ENCODE measurements at regions not wholly inside any gene's neighbourhood (a gene's known extent, or its start where the extent isn't known, plus 50 kb on each side); places are given as distances from the start of the nearest gene placed in this dataset.

- DNase-seq (ENCODE audit: low read depth): no peak
Measured at GRCh38 chr18:78327643-78328042, 652.0 kb upstream of the SALL3 start.

- no peak for DNase-seq (ENCODE audit: low read depth)
Measured at GRCh38 chr18:78330766-78331165, 648.9 kb upstream of the SALL3 start.

- no peak for DNase-seq (ENCODE audit: low read depth)
Measured at GRCh38 chr18:78352910-78353309, 626.7 kb upstream of the SALL3 start.

- no peak for DNase-seq (ENCODE audit: low read depth)
Measured at GRCh38 chr18:78362198-78362597, 617.4 kb upstream of the SALL3 start.

- DNase-seq (ENCODE audit: low read depth): no peak
Measured at GRCh38 chr18:78363556-78364387, 615.8 kb upstream of the SALL3 start.

GRCh38 chr18:78364388-78364960 is 615.1 kb upstream of the SALL3 start:
- no peak for DNase-seq (ENCODE audit: low read depth)

- DNase-seq (ENCODE audit: low read depth): no peak
Measured at GRCh38 chr18:78367996-78368395, 611.6 kb upstream of the SALL3 start.

- no peak for DNase-seq (ENCODE audit: low read depth)
Measured at GRCh38 chr18:78368726-78369125, 610.9 kb upstream of the SALL3 start.

- DNase-seq (ENCODE audit: low read depth): no peak
Measured at GRCh38 chr18:78376046-78376445, 603.6 kb upstream of the SALL3 start.

GRCh38 chr18:78378403-78378802 is 601.2 kb upstream of the SALL3 start:
- DNase-seq (ENCODE audit: low read depth): no peak

- DNase-seq (ENCODE audit: low read depth): no peak
Measured at GRCh38 chr18:78378983-78379382, 600.6 kb upstream of the SALL3 start.

GRCh38 chr18:78390348-78390951 is 589.2 kb upstream of the SALL3 start:
- DNase-seq (ENCODE audit: low read depth): no peak

- DNase-seq (ENCODE audit: low read depth): no peak
Measured at GRCh38 chr18:78390952-78391348, 588.7 kb upstream of the SALL3 start.

- DNase-seq (ENCODE audit: low read depth): no peak
Measured at GRCh38 chr18:78393086-78393862, 586.3 kb upstream of the SALL3 start.

- no peak for DNase-seq (ENCODE audit: low read depth)
Measured at GRCh38 chr18:78396077-78396476, 583.5 kb upstream of the SALL3 start.

- no peak for DNase-seq (ENCODE audit: low read depth)
Measured at GRCh38 chr18:78396756-78397155, 582.9 kb upstream of the SALL3 start.

GRCh38 chr18:78399992-78400503 is 579.6 kb upstream of the SALL3 start:
- no peak for DNase-seq (ENCODE audit: low read depth)

GRCh38 chr18:78402440-78402839 is 577.2 kb upstream of the SALL3 start:
- no peak for DNase-seq (ENCODE audit: low read depth)

GRCh38 chr18:78402966-78403365 is 576.7 kb upstream of the SALL3 start:
- DNase-seq (ENCODE audit: low read depth): no peak

GRCh38 chr18:78403371-78403770 is 576.2 kb upstream of the SALL3 start:
- no peak for DNase-seq (ENCODE audit: low read depth)

GRCh38 chr18:78405763-78406162 is 573.9 kb upstream of the SALL3 start:
- no peak for DNase-seq (ENCODE audit: low read depth)

Measured in forelimb muscle (tissue), 1 donor.